Midbrain (tissue), 1 donor: ENCODE measurements at regions not wholly inside any gene's neighbourhood (a gene's known extent, or its start where the extent isn't known, plus 50 kb on each side); places are given as distances from the start of the nearest gene placed in this dataset.

Experiments used
- DNase-seq: peaks from one replicate; lab custom pipeline; 2025; lab: John Stamatoyannopoulos, UW

GRCh38 chr14:45361727-45362126 lies 108.7 kb upstream of the MIS18BP1 start:
- no peak for DNase-seq

DNA sequence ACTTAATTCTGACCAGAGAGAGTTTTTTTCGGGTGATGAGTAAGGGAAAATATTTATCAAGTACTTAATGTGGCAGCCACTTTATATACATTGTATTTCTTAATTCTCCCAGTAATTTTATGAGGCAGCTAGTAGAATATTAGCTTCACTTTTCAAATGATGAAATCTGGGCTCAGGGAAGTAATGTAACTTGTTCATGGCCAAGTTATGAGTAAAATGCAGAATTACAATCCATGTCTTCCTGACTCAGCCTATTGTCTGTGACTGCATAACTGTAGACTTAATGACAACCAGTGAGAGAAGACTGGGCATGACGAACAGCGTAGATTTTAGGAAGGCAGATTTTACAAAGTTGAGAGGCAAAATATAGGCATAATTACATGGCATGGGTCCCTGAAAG lies 106.7 kb upstream of the MIS18BP1 start:
- DNase-seq: no peak

DNA sequence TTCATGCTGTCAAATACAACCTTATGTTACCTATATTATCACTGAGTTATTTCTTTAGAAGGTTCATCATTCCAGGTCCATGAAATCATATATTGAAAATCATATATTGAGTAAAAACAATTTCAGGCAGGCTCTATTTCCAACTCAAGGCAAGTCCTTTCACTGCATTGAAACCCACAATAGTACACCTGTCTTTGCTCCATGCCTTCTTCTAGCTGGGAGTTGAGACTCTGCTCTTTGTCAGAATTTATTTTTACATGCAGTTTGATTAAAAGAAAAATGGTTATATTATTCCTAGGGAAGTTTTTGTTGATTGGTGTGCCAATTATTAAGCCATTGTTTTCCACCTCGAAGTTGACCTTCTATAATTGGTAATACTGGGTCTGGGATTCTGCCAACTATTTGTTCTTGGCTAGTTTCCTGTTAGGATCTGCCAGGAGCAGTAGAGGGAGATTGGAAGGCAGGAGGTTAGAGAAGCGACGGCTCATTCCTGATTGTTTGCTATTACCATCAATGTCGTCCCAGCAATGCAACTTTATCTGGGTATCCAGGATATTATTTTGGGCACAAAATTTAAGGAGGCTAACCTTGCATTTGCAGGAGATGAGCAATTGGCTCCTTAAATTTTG lies 79.5 kb upstream of the MIS18BP1 start:
- no peak for DNase-seq

DNA sequence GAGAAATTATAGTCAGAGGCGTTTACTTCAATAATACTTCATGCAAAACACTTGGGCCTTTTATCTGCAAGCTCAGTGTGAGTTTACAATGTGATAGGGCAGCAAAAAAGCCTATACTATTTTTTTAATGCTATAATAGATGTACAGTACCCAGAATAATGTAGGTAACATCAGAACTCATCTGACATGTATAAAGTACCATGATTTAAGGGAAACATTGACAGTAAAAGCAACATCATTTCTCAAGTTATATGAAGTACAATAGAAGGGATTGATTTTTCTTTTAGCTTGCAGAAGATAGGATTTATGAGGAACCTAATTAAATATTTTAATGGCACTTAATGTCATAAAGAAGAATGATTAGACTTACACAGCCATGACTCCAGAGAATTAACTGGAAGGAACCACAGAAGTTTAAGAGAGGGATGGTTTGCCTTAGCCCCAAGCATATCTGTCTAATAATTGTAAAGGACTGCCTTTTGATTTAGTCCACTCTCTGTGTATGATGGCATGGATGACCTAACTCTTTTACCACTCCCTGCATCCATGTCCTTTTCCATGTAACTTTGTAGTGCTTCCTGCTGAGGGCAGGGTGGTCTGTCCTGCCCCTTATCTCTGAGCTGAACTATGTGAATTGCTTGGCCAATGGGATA lies 55.9 kb upstream of the MIS18BP1 start:
- DNase-seq: no peak
